ENCODE measurements at regions not wholly inside any gene's neighbourhood (a gene's known extent, or its start where the extent isn't known, plus 50 kb on each side); places are given as distances from the start of the nearest gene placed in this dataset.
A peak's percentile ranks its signal among the peaks of the same experiment; 100 is the strongest.
"Not testable (repeated sequence)": the region's sequence is repeated elsewhere in the genome, so short reads cannot be mapped to it uniquely, and the experiment has no call there.

DNA sequence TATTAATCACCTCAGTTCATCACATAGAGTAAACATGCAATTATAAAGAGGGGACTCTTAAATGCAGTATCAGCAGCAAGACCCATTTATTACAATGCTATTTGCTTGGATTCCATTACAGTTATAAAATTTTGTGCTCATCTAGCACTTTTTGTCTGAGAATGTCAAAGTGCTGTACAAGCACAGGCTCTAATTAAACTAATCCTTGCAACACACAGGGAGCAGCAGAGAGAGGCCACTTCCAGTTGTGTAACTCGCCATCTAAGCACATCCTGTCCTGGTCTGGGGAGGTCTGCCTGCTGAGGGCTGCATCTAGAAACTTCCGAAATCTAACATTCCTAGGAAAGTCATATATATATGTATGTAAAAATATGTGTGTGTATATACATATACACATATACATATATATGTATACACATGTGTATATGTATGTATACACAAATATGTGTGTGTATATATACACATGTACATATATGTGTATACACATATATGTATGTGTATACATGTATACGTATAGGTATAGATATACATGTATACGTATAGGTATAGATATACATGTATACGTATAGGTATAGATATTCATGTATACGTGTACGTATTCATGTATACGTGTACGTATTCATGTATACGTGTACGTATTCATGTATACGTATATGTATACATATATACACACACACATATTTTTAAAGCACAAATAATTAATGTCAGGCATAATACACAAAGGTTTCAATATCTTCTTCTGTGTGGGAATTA, 136.4 kb upstream of the JARID2 start:
- Histone ChIP-seq H3K36me3 (no peaks in the 10 kb centered on the region), H3K27ac (no peak overlapping the region), H3K9me3 (no peaks in the 10 kb centered on the region), H3K4me3 (no peak overlapping the region), H3K27me3 (no peaks in the 10 kb centered on the region), H3K4me1 (no peaks in the 10 kb centered on the region)
- intact Hi-C loops (cut with DNase I; ENCODE audit: low total_unique reads) (loop anchor here (2.0 kb wide), 1 partner anchor 119 kb away; no protein-coding TSS in a partner anchor), in situ Hi-C loops (cut with MboI; ENCODE audit: low sequenced_read_pairs in 4 of 4) (no loop called here)
- peak in 1 of 2 donors; percentile 27 for DNase-seq
- TF ChIP-seq, protein P1, sequence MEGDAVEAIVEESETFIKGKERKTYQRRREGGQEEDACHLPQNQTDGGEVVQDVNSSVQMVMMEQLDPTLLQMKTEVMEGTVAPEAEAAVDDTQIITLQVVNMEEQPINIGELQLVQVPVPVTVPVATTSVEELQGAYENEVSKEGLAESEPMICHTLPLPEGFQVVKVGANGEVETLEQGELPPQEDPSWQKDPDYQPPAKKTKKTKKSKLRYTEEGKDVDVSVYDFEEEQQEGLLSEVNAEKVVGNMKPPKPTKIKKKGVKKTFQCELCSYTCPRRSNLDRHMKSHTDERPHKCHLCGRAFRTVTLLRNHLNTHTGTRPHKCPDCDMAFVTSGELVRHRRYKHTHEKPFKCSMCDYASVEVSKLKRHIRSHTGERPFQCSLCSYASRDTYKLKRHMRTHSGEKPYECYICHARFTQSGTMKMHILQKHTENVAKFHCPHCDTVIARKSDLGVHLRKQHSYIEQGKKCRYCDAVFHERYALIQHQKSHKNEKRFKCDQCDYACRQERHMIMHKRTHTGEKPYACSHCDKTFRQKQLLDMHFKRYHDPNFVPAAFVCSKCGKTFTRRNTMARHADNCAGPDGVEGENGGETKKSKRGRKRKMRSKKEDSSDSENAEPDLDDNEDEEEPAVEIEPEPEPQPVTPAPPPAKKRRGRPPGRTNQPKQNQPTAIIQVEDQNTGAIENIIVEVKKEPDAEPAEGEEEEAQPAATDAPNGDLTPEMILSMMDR (IDR thresholded peaks at IDR 0.05 in 4 of 5, conservative IDR thresholded peaks at IDR 0.05 in 1 of 5) = no peak
- TF ChIP-seq POLR2A (IDR thresholded peaks at IDR 0.05) = no peak
- peak in 1 of 2 donors; percentile 44 for ATAC-seq

DNA sequence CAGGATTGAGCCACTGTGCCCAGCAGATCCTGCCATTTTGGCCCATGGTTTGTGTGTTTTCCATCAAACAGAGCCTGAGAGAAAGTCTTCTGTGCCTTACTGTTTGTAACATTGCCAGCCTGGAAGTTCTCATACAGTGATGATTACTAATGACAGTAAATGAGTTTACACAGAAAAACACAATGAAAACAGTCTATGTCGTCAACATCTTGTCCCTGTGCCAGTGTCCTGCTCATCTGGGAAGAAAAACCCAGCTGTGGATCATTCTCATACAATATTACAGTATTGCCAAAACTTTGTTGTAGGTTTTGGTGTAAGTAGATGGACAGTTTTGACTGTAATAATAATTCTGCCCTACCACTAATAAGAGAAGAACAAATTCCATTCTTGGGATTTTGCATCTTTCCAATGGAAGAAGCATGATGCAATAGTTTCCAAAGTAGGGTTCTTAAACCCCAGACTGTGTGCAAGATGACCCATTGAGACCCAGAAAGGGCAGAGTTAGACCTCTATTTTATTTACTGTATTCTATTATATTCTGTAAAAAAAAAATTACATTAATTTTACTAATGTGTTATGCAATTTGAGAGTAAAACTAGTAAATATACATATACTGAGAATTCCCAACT, 135.0 kb upstream of the JARID2 start:
- Histone ChIP-seq H3K4me1 (no peaks in the 10 kb centered on the region), H3K27ac (no peak overlapping the region), H3K36me3 (no peaks in the 10 kb centered on the region), H3K27me3 (no peaks in the 10 kb centered on the region), H3K9me3 (no peaks in the 10 kb centered on the region), H3K4me3 (no peak overlapping the region)
- in situ Hi-C loops (cut with MboI; ENCODE audit: low sequenced_read_pairs in 4 of 4) (no loop called here), intact Hi-C loops (cut with DNase I; ENCODE audit: low total_unique reads) (loop anchor here (2.0 kb wide), 1 partner anchor 120 kb away; no protein-coding TSS in a partner anchor)
- DNase-seq (no peak), ATAC-seq (no peak)
- TF ChIP-seq POLR2A (IDR thresholded peaks at IDR 0.05) = no peak
- TF ChIP-seq, protein P1 (IDR thresholded peaks at IDR 0.05 in 4 of 5, conservative IDR thresholded peaks at IDR 0.05 in 1 of 5) = no peak

DNA sequence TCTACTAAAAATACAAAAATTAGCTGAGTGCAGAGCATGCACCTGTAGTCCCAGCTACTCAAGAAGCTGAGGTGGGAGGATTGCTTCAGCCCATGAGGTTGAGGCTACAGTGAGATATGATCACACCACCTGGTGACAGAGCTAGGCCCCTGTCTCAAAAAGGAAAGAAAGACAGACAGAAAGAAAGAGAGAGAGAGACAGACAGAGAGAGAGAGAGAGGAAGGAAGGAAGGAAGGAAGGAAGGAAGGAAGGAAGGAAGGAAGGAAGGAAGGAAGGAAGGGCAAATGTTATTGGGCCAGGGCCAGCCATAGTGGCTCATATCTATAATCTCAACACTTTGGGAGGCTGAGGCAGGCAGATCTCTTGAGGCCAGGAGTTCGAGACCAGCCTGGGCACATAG, 134.3 kb upstream of the JARID2 start:
- H3K4me1 ChIP-seq; DNase-seq; in situ Hi-C loops (cut with MboI; ENCODE audit: low sequenced_read_pairs in 4 of 4); H3K4me3 ChIP-seq; H3K36me3 ChIP-seq; ATAC-seq; H3K9me3 ChIP-seq; H3K27me3 ChIP-seq; H3K27ac ChIP-seq: not testable (repeated sequence)
- intact Hi-C loops (cut with DNase I; ENCODE audit: low total_unique reads) = loop anchor here (2.0 kb wide), 1 partner anchor 121 kb away; no protein-coding TSS in a partner anchor

DNA sequence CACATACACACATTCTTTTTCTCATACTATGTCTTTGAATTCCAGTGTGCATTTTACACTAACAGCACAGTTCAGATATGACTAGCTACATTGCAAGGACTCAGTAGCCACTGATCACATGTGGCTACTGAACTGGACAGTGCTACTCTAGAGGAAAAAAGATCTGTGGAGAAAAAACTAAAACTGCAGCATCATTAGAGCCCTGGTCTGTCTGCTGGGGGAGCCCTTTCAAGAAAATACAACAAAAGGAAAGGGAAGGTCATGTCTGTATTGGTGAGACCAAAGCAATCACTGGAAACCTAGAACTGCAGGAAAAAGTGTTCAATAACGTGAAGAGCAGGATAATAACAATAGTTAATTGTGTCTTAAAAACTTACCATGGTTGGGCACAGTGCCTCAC, 132.3 kb upstream of the JARID2 start:
- H3K9me3 ChIP-seq = no peaks in the 10 kb centered on the region
- H3K27ac ChIP-seq = no peak overlapping the region
- H3K27me3 ChIP-seq = no peaks in the 10 kb centered on the region
- DNase-seq (no peak), ATAC-seq (no peak)
- in situ Hi-C loops (cut with MboI; ENCODE audit: low sequenced_read_pairs in 4 of 4) = no loop called here
- no peaks in the 10 kb centered on the region for H3K36me3 ChIP-seq
- intact Hi-C loops (cut with DNase I; ENCODE audit: low total_unique reads) = no loop called here
- no peak overlapping the region for H3K4me3 ChIP-seq
- TF ChIP-seq, protein P1 (IDR thresholded peaks at IDR 0.05 in 4 of 5, conservative IDR thresholded peaks at IDR 0.05 in 1 of 5) = no peak
- TF ChIP-seq POLR2A (IDR thresholded peaks at IDR 0.05) = no peak
- no peaks in the 10 kb centered on the region for H3K4me1 ChIP-seq

DNA sequence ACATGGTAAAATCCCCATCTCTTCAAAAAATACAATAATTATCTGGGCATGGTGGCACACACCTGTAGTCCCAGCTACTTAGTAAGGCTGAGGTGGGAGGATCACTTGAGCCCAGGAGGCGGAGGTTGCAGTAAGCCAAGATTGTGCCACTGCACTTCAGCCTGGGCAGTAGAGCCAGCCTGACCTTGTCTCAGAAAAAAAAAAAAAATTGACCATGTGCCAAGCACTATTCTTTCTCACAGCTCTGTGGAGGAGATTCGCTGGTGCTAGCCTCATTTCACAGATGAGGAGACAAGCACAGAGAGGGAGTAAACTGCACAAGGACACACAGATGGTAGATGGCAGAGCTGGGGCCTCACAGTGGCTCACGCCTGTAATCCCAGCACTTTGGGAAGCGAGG, 131.8 kb upstream of the JARID2 start:
- intact Hi-C loops (cut with DNase I; ENCODE audit: low total_unique reads) (no loop called here), in situ Hi-C loops (cut with MboI; ENCODE audit: low sequenced_read_pairs in 4 of 4) (no loop called here)
- H3K9me3 ChIP-seq = no peaks in the 10 kb centered on the region
- DNase-seq = no peak
- no peak overlapping the region for H3K4me3 ChIP-seq
- TF ChIP-seq, protein P1 (IDR thresholded peaks at IDR 0.05 in 4 of 5, conservative IDR thresholded peaks at IDR 0.05 in 1 of 5) = no peak
- no peak for TF ChIP-seq POLR2A (IDR thresholded peaks at IDR 0.05)
- no peaks in the 10 kb centered on the region for H3K4me1 ChIP-seq
- no peaks in the 10 kb centered on the region for H3K27me3 ChIP-seq
- peak in 1 of 2 donors; percentile 46 for ATAC-seq
- no peak overlapping the region for H3K27ac ChIP-seq
- no peaks in the 10 kb centered on the region for H3K36me3 ChIP-seq
